PC-3 (cell line): ENCODE measurements at regions not wholly inside any gene's neighbourhood (a gene's known extent, or its start where the extent isn't known, plus 50 kb on each side); places are given as distances from the start of the nearest gene placed in this dataset.

ENCODE experiments used
- ATAC-seq: fragments of 200-7000 bp; cut with Tn5 transposase; 2 replicates; pipeline ENCODE4 v1.9.1; 2020; ENCODE audit warnings: mild to moderate bottlenecking, moderate library complexity
- BruUV-seq: library from RNA; stranded (reverse); fragments of 400-500 nt; replicated peaks from 2 replicates; lab custom pipeline; 2021; lab: Mats Ljungman, UMichigan
- CTCF ChIA-PET: fragments of 300-600 bp; sonication (Branson Sonifier 250); formaldehyde crosslinking; loops from one replicate; lab custom pipeline; 2022; ENCODE audit warnings: antibody characterized with exemption; lab: Charles Lee
- POLR2A ChIA-PET: fragments of 300-600 bp; sonication (Branson Sonifier 250); formaldehyde crosslinking; loops from one replicate; lab custom pipeline; 2022; ENCODE audit warnings: antibody characterized with exemption; ENCODE audit not compliant: unreplicated experiment; lab: Charles Lee
- DNase-seq: peaks from one replicate; pipeline ENCODE4 v3.0.0-alpha.2; 2015
- H2AFZ ChIP-seq: fragments of 300-600 bp; sonication (generic); 2 replicates; pipeline ENCODE4 v1.6.0; 2016; ENCODE audit warnings: antibody characterized with exemption, low read length
- H3F3A ChIP-seq: fragments of 300-600 bp; sonication (generic); one replicate; pipeline ENCODE4 v1.6.0; 2017; ENCODE audit warnings: antibody characterized with exemption, low read length, control low read depth, mild to moderate bottlenecking; ENCODE audit not compliant: unreplicated experiment
- H3K27ac ChIP-seq: fragments of 300-600 bp; sonication (generic); 2 replicates; pipeline ENCODE4 v1.5.1; 2016; ENCODE audit warnings: mild to moderate bottlenecking, low read length
- H3K27me3 ChIP-seq: fragments of 300-600 bp; sonication (generic); 2 replicates; pipeline ENCODE4 v1.6.1; 2016; ENCODE audit warnings: low read length, mixed read lengths
- H3K36me3 ChIP-seq: fragments of 300-600 bp; sonication (generic); 2 replicates; pipeline ENCODE4 v1.6.1; 2016; ENCODE audit warnings: low read depth, mixed run types, low read length, mixed read lengths
- H3K4me1 ChIP-seq: fragments of 300-600 bp; sonication (generic); 2 replicates; pipeline ENCODE4 v1.5.1; 2016; ENCODE audit warnings: low read length; ENCODE audit not compliant: insufficient read depth
- H3K4me2 ChIP-seq: fragments of 300-600 bp; sonication (generic); 2 replicates; pipeline ENCODE4 v1.6.0; 2016; ENCODE audit warnings: low read length
- H3K4me3 ChIP-seq: fragments of 300-600 bp; sonication (generic); 2 replicates; pipeline ENCODE4 v1.5.1; 2016; ENCODE audit warnings: mild to moderate bottlenecking, low read length, mixed read lengths
- H3K79me2 ChIP-seq: fragments of 300-600 bp; sonication (generic); 2 replicates; pipeline ENCODE4 v1.6.1; 2017; ENCODE audit warnings: low read length, mixed read lengths
- H3K9ac ChIP-seq: fragments of 300-600 bp; sonication (generic); 2 replicates; pipeline ENCODE4 v1.6.0; 2016; ENCODE audit warnings: mild to moderate bottlenecking, low read length
- H3K9me2 ChIP-seq: fragments of 300-600 bp; sonication (generic); replicated peaks from 2 replicates; pipeline ENCODE4 v1.6.1; 2016; ENCODE audit warnings: mixed run types, low read length, mixed read lengths
- H3K9me3 ChIP-seq: fragments of 300-600 bp; sonication (generic); 2 replicates; pipeline ENCODE4 v1.6.1; 2016; ENCODE audit warnings: low read length, mixed read lengths
- H4K20me1 ChIP-seq: fragments of 300-600 bp; sonication (generic); 2 replicates; pipeline ENCODE4 v1.6.1; 2016; ENCODE audit warnings: low read length, mixed read lengths
- CTCF ChIP-seq: fragments of 300-600 bp; sonication (generic); conservative IDR thresholded peaks from 2 replicates; pipeline ENCODE4 v1.5.1; 2017; ENCODE audit warnings: antibody characterized with exemption, low read depth, mild to moderate bottlenecking, low read length
- EZH2 ChIP-seq: fragments of 300-600 bp; sonication (generic); IDR thresholded peaks from one replicate; pipeline ENCODE4 v1.6.1; 2017; ENCODE audit warnings: antibody characterized with exemption, mild to moderate bottlenecking, low read length; ENCODE audit not compliant: unreplicated experiment
- EZH2phosphoT487 ChIP-seq: fragments of 300-600 bp; sonication (generic); IDR thresholded peaks from 2 replicates; pipeline ENCODE4 v1.6.1; 2018; ENCODE audit warnings: mild to moderate bottlenecking, antibody characterized with exemption, low read length, borderline replicate concordance
- intact Hi-C: fragments of 100-400 bp; cut with micrococcal nuclease; formaldehyde crosslinking; loops from 2 replicates; pipeline ENCODE4 v1.9.0; 2023

GRCh38 chr5:166551384-166551783 lies 1740.1 kb upstream of the WWC1 start:
- Histone ChIP-seq H3K4me3 (no peak overlapping the region), H4K20me1 (no peaks in the 10 kb centered on the region), H3K27ac (no peak overlapping the region), H2AFZ (no peak overlapping the region), H3K27me3 (no peaks in the 10 kb centered on the region), H3K9ac (no peak overlapping the region), H3K4me1 (no peaks in the 10 kb centered on the region), H3K9me3 (no peaks in the 10 kb centered on the region), H3K9me2 (no peaks in the 10 kb centered on the region), H3F3A (no peaks in the 10 kb centered on the region), H3K79me2 (no peaks in the 10 kb centered on the region), H3K36me3 (no peaks in the 10 kb centered on the region), H3K4me2 (no peak overlapping the region)
- ATAC-seq (no peak), DNase-seq (no peak)
- BruUV-seq = no TSS peak
- intact Hi-C loops = no loop called here
- ChIA-PET CTCF (no interaction called here), POLR2A (no interaction called here)
- TF ChIP-seq CTCF (no peak), EZH2phosphoT487 (no peak), EZH2 (no peak)

- BruUV-seq = no TSS peak
- ChIA-PET CTCF (no interaction called here), POLR2A (no interaction called here)
- Histone ChIP-seq H3K4me1 (no peaks in the 10 kb centered on the region), H3F3A (no peaks in the 10 kb centered on the region), H3K9ac (no peak overlapping the region), H3K27ac (no peak overlapping the region), H3K79me2 (no peaks in the 10 kb centered on the region), H3K9me2 (no peaks in the 10 kb centered on the region), H3K4me2 (no peak overlapping the region), H4K20me1 (no peaks in the 10 kb centered on the region), H3K27me3 (no peaks in the 10 kb centered on the region), H3K9me3 (0 out of 2 replicates have a peak, but pooled peaks cover 8% of the 10 kb centered on the region), H3K36me3 (no peaks in the 10 kb centered on the region), H2AFZ (no peak overlapping the region), H3K4me3 (no peak overlapping the region)
- TF ChIP-seq CTCF (no peak), EZH2phosphoT487 (no peak), EZH2 (no peak)
- ATAC-seq (no peak), DNase-seq (no peak)
- intact Hi-C loops = no loop called here
Measured at GRCh38 chr5:166553778-166554177, 1737.7 kb upstream of the WWC1 start.

- Histone ChIP-seq H3K27ac (no peak overlapping the region), H3K79me2 (no peaks in the 10 kb centered on the region), H3K9ac (no peak overlapping the region), H3K36me3 (no peaks in the 10 kb centered on the region), H2AFZ (no peak overlapping the region), H3K27me3 (no peaks in the 10 kb centered on the region), H3K9me3 (0 out of 2 replicates have a peak, but pooled peaks cover 23% of the 10 kb centered on the region), H3K4me2 (no peak overlapping the region), H3K4me3 (no peak overlapping the region), H3K9me2 (no peaks in the 10 kb centered on the region), H3K4me1 (no peaks in the 10 kb centered on the region), H4K20me1 (no peaks in the 10 kb centered on the region), H3F3A (no peaks in the 10 kb centered on the region)
- CTCF ChIA-PET = no interaction called here
- TF ChIP-seq EZH2 (no peak), EZH2phosphoT487 (no peak), CTCF (no peak)
- ATAC-seq (no peak), DNase-seq (no peak)
- POLR2A ChIA-PET = no interaction called here
- BruUV-seq = no TSS peak
- intact Hi-C loops = no loop called here
Measured at GRCh38 chr5:166561759-166562158, 1729.7 kb upstream of the WWC1 start.
